IPS-NIHi7 (cell line): ENCODE measurements at regions not wholly inside any gene's neighbourhood (a gene's known extent, or its start where the extent isn't known, plus 50 kb on each side); places are given as distances from the start of the nearest gene placed in this dataset.

Source experiments
- DNase-seq: peaks from one replicate; pipeline ENCODE4 v3.0.0; 2012; ENCODE audit warnings: mixed read lengths; ENCODE audit errors: extremely low spot score

DNA sequence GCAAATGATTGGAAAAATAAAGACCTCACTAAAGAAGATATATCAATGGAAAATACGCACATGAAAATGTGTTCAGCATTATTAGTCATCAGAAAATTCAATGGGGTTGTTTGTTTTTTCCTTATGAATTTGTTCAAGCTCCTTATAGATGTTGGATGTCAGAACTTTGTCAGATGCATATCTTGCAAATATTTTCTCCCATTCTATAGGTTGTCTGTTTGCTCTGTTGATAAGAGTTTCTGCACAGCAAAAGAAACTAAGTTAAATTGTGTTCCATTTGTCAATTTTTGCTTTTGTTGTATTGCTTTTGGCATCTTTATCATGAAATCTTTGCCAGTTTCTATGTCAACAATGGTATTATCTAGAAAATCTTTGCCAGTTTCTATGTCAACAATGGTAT is 633.9 kb upstream of the CHORDC1 start:
- no peak for DNase-seq

DNA sequence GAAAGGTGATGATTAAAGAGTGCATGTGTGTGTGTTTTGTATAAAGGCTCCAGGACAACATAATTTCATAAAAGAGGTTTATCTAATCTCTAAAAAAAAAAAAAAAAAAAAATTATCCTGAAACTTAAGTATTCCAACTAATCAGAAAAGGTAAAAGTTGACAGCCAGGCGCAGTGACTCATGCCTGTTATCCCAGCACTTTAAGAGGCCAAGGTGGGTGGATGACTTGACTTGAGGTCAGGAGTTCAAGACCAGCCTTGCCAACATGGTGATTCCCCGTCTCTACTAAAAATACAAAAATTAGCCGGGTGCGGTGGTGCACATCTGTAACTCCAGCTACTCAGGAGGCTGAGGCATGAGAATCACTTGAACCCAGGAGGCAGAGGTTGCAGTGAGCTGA is 632.7 kb upstream of the CHORDC1 start:
- DNase-seq: no peak

DNA sequence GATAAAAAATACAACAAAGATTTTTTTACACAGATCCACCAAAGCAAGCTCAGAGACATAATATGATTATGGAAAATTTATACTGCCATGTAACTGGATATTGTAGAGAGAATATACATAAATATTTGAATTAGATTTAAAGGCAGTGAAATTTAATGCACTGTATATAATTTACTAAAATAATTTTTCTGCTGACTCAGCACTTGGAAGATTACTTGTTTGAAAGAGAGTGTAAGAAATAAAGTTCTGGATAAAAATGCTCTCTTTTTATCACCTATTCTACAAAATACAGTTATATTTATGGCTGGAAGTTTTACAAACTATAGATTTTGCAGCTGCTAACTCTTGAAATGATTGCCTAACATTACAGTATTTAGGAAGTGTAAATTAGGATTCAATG is 628.3 kb upstream of the CHORDC1 start:
- no peak for DNase-seq

DNA sequence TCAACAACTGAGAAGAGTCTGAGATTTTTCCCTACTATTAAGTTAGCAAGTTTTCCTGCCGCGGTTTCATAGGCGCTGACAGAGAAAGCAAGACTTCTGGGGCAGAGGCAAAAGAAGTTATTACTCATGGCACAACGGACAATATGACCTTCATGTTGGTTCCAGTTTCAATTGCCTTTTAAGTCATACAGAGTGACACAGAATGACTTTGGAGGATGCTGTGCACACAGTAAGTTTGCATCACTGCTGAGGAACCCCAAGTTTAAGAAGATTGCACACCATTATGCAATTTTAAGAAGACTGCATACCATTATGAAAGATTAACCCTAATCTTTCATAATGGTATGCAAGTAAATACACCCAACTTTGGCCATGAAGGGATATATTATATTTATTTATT is 626.5 kb upstream of the CHORDC1 start:
- no peak for DNase-seq

DNA sequence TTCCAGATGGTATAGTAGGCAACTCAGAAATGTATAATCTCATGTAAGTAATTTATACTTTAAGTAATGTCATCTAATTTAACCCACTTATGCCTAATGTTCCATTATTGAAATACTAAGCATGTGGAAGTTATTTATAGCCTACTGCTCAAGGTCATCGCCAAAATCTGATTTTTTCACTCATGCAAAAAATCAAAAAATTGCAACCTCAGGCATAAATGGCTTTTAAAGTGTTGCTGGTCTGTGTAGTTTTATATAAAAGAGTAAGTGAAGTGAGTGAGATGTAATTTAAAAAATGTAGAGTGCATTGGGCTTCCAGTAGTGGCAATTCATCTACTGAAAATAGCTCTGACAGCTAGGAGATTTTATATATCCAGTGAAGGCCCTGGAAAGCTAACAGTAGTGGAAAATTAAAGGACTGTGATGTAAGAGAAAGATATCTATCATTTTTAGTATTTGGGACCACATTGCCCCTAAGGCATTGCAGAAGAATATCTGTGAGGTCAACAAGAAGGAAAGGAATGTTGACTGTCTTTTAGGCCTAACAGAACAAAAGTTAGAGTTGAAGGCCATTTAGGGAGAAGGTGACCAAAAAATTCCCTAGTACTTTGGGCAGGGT is 624.5 kb upstream of the CHORDC1 start:
- DNase-seq: no peak

DNA sequence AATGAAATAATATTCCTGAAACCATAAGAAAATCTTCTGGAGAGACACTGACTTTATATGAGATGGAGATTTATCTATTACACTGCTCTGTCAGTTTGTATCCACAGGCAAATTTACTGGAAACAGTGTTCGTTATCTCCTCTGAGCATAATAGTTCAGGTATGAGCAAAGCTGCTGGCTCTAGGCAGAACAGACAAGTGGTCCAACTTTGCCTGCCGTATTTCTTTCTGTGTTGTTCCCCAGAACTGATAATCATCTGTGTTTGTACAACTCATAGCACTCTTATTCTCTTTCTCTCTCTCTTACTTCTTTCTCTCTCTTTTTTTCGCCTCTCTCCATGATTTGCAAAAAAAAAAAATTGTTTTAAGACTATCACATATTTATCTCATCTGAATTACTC is 623.8 kb upstream of the CHORDC1 start:
- DNase-seq: no peak

DNA sequence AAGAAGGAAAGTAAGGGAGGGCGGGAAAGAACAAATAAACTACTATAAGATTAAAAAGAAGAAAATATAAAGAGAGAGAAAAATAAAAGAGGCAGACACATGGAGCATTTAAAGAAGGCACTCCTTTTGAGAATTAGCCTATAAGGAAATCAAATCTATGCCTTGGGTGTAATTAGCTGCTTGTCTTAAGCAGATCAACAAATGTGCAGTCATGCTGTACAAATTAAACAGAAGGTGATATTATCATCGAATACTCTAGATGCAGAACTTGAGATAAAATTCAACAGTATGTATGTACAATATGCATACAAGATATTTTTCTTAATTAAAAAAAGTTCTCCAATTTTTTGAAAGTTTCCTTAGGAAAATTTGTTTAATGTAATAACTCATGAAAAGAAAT is 623.0 kb upstream of the CHORDC1 start:
- DNase-seq: no peak

DNA sequence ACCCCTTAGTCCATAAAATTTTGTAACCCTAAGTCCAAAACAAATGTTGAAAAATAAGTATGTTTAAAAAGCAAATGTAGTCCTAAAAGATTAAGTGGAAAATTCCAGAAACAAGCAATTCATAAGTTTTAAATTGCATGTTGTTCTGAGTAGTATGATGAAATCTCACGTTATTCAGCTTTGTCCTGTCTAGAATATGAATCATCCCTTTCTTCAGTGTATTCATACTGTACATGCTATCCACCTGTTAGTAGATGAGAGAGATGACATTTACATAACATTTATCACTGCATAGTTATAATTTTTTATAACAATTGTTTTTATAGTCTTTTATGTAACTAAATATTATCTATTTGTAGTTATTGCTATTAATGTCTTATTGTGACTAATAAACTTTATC is 622.3 kb upstream of the CHORDC1 start:
- no peak for DNase-seq

DNA sequence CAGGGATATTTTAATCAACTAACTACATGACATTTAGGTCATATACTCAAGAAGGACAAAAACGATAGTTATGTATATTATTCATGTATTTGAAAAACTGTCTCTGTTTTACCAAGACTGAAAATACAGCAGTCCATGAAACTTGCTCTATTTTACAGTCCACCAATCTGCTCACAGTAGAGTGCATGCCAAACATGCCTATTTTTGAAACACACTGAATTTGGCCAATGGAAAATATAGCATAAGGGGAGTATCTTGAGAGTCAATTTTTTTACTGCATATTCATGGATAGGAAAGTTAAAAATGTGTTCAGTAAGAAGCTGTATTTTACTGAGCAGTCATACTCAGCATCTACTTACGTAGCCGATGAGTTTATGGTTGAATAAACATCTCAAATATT is 621.2 kb upstream of the CHORDC1 start:
- no peak for DNase-seq

- no peak for DNase-seq
Measured at GRCh38 chr11:90842681-90843080, 619.8 kb upstream of the CHORDC1 start.

DNA sequence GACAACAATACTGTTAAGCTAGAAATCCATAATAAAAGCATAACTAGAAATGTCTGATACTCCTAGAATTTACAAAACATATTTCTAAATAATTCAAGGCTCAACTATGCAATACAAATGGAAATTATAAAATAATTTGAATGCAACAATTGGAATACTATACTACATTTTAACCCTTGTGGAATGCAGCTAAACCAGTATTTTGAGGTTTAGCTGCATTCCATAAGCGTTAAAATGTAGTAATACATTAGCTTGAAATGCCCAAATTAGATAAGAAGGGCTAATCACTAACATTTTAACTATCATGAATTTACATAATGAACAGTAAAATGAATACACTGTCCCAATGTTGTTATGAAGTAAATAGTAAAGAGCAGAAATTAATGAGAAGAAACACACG is 617.2 kb upstream of the CHORDC1 start:
- DNase-seq: no peak

- DNase-seq: no peak
Measured at GRCh38 chr11:90836031-90836430, 613.2 kb upstream of the CHORDC1 start.

GRCh38 chr11:90823446-90823845 is 600.6 kb upstream of the CHORDC1 start:
- DNase-seq: no peak

DNA sequence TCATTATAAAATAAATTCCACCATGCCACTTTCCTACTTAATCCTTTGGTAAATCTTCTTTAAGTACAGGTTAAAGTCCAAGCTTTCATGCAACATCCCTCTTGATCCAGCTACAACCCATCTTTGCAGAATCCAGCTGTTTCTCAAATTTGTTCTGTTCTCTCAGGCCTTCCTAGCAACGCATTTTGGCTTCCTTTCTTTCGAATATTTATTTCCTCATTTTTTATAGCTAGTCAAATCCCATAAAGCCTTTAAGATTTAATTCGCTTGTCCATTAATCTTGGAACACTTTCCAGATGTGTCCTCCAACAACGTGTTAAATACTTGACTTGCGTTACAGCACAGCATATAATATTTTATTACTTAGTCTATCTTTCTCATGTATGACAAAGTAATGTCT is 600.1 kb upstream of the CHORDC1 start:
- no peak for DNase-seq

DNA sequence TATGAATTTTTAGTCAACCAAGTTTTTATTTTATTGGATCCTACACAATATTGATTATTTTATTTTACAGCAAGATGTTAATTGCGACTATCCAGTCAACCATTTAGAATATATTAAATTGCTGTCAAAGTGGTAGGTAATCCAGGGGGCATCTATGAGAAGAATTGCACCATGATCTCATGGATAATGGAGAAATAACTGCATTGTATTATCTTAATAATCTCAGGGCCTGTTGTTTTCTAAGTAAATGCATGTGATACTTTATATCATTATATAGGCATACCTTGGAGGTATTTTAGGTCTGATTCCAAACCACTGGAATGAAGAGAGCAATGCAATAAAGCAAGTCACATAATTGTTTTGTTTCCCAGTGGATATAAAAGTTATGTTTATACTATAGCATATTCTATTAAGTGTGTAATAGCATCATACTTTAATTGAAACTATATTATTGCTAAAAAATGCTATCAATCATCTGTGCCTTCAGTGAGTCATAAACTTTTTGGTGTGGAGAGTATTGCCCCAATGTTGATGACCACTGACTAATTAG is 595.4 kb upstream of the CHORDC1 start:
- no peak for DNase-seq

GRCh38 chr11:90809581-90809980 is 586.7 kb upstream of the CHORDC1 start:
- no peak for DNase-seq

DNA sequence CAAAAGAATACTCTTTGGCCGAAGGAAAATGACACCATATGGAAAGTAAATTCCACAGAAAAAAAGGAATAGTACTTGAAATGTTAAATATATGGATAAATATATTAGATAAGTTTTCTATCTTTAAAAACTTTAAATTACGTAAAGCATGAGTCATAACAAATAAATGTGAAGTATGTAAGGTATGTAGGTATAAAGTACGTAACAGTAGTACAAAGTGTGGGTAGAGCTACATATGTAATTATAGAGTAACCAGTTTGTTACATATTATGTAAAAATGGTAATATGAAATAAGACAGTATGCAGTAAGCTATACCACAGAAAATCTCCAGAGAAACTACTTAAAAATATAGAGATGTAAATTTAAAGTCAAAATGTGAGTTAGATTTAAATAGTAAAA is 582.3 kb upstream of the CHORDC1 start:
- DNase-seq: no peak

DNA sequence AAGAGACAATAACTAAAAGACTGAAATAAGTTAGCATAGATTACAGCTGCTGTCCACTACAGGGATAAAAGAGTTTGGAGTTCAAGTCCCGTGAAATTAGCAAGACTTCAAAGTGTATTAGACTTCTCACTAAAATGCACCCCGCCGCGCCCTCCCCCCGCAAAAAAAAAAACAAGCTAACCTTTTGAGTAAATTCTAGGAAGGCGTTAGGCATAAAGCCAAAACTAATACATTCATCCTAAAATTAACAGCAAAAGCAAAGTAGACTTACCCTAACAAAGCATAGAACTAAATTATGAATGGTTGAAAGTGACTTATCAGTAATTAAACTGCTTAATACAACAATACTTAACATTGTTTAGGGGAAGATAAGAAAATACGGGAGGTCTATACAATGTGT is 581.0 kb upstream of the CHORDC1 start:
- no peak for DNase-seq

DNA sequence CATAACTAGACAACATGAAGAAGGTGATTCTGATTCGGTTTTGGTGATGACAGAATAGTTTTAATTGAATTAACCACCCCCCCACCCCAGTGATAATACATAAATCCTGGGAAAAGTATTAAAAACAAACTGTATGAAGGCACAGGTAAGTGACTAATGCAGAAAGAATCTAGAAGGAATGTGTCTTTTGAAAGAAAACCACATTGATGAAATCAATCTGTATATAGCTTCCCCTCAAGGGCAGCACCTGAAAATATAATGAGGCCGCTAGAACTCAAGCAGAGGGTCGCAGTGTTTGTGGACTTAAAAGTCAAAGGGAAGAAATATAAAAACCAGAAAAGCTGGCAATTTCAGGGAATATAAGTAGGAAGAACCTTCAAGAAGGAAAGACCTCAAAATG is 580.5 kb upstream of the CHORDC1 start:
- no peak for DNase-seq

GRCh38 chr11:90798769-90799168 is 575.9 kb upstream of the CHORDC1 start:
- DNase-seq: no peak

GRCh38 chr11:90795746-90796145 is 572.9 kb upstream of the CHORDC1 start:
- peak; percentile 6 for DNase-seq

GRCh38 chr11:90788961-90789360 is 566.1 kb upstream of the CHORDC1 start:
- no peak for DNase-seq

- DNase-seq: no peak
Measured at GRCh38 chr11:90784241-90784814, 561.5 kb upstream of the CHORDC1 start.

DNA sequence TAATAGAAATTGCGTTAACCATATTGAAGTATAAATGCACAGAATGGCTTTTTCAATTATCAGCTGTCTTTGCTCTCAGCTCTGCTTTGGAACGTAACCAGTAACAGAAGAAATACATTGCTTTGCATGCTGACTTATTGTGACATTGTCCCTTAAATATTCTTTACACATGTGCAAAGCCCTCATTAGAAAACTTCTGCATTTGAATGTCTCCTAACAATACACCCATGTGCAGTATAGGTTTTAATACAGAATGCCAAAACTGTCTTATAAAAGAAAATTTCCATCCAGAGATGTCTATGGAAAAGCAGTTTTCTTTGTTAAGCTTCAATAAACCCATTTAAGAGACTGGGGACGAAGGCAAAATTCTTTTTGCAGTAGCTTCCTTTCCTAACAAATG is 560.3 kb upstream of the CHORDC1 start:
- DNase-seq: no peak
